ENCODE measurements at regions not wholly inside any gene's neighbourhood (a gene's known extent, or its start where the extent isn't known, plus 50 kb on each side); places are given as distances from the start of the nearest gene placed in this dataset.

GRCh38 chr2:63789338-63790020, 52.2 kb upstream of the UGP2 start:
- peak overlapping the region; percentile 84 for H3K27ac ChIP-seq
- WGBS (ENCODE audit: low lambda C conversion rate, missing lambda C conversion rate): 89% methylated on average over 5 of the region's 5 CpGs
- no peaks in the 10 kb centered on the region for H3K9me2 ChIP-seq (replicated peaks; ENCODE audit: insufficient read depth)
- H3K36me3 ChIP-seq (replicated peaks; ENCODE audit: insufficient read depth, low read depth): no peaks in the 10 kb centered on the region
- H3K4me1 ChIP-seq (ENCODE audit: insufficient read depth): peaks cover 3% of the 10 kb centered on the region
- no peaks in the 10 kb centered on the region for H3K27me3 ChIP-seq
- H3K4me3 ChIP-seq: no peak overlapping the region
- no peaks in the 10 kb centered on the region for H3K79me2 ChIP-seq
- TF ChIP-seq CTCF (IDR thresholded peaks at IDR 0.05; ENCODE audit: poor library complexity) (no peak), EZH2phosphoT487 (IDR thresholded peaks at IDR 0.05; ENCODE audit: low read depth, severe bottlenecking, unreplicated experiment) (no peak), EZH2 (IDR thresholded peaks at IDR 0.05; ENCODE audit: borderline replicate concordance) (no peak)
- no peaks in the 10 kb centered on the region for H3K9me3 ChIP-seq (ENCODE audit: low read depth)
- no peak for DNase-seq (ENCODE audit: low spot score)
- H3K4me2 ChIP-seq: no peak overlapping the region
- H4K20me1 ChIP-seq (ENCODE audit: insufficient read depth, poor library complexity, severe bottlenecking): no peaks in the 10 kb centered on the region
- H2AFZ ChIP-seq: no peak overlapping the region

- no peaks in the 10 kb centered on the region for H3K9me2 ChIP-seq (replicated peaks; ENCODE audit: insufficient read depth)
- no peak overlapping the region for H3K4me2 ChIP-seq
- peaks cover 3% of the 10 kb centered on the region for H3K4me1 ChIP-seq (ENCODE audit: insufficient read depth)
- no peaks in the 10 kb centered on the region for H4K20me1 ChIP-seq (ENCODE audit: insufficient read depth, poor library complexity, severe bottlenecking)
- WGBS (ENCODE audit: low lambda C conversion rate, missing lambda C conversion rate): 86% methylated on average over 2 of the region's 2 CpGs
- TF ChIP-seq EZH2 (IDR thresholded peaks at IDR 0.05; ENCODE audit: borderline replicate concordance) (no peak), EZH2phosphoT487 (IDR thresholded peaks at IDR 0.05; ENCODE audit: low read depth, severe bottlenecking, unreplicated experiment) (no peak)
- H3K4me3 ChIP-seq: no peak overlapping the region
- H3K27me3 ChIP-seq: no peaks in the 10 kb centered on the region
- no peaks in the 10 kb centered on the region for H3K79me2 ChIP-seq
- H3K9me3 ChIP-seq (ENCODE audit: low read depth): no peaks in the 10 kb centered on the region
- H3K27ac ChIP-seq: peak overlapping the region; percentile 84
- H2AFZ ChIP-seq: no peak overlapping the region
- H3K36me3 ChIP-seq (replicated peaks; ENCODE audit: insufficient read depth, low read depth): no peaks in the 10 kb centered on the region
- DNase-seq (ENCODE audit: low spot score): no peak
Observed at GRCh38 chr2:63790491-63790890, 51.2 kb upstream of the UGP2 start.

GRCh38 chr2:63790906-63791305, 50.8 kb upstream of the UGP2 start:
- Histone ChIP-seq H2AFZ (no peak overlapping the region), H3K79me2 (no peaks in the 10 kb centered on the region), H3K4me2 (no peak overlapping the region), H3K9me2 (replicated peaks; ENCODE audit: insufficient read depth) (no peaks in the 10 kb centered on the region), H3K27me3 (no peaks in the 10 kb centered on the region), H3K36me3 (replicated peaks; ENCODE audit: insufficient read depth, low read depth) (no peaks in the 10 kb centered on the region), H3K4me1 (ENCODE audit: insufficient read depth) (peaks cover 3% of the 10 kb centered on the region), H4K20me1 (ENCODE audit: insufficient read depth, poor library complexity, severe bottlenecking) (no peaks in the 10 kb centered on the region), H3K4me3 (no peak overlapping the region), H3K27ac (peak overlapping the region; percentile 84), H3K9me3 (ENCODE audit: low read depth) (no peaks in the 10 kb centered on the region)
- TF ChIP-seq EZH2 (IDR thresholded peaks at IDR 0.05; ENCODE audit: borderline replicate concordance): no peak
- no peak for TF ChIP-seq EZH2phosphoT487 (IDR thresholded peaks at IDR 0.05; ENCODE audit: low read depth, severe bottlenecking, unreplicated experiment)
- no peak for TF ChIP-seq CTCF (IDR thresholded peaks at IDR 0.05; ENCODE audit: poor library complexity)
- peak; percentile 57 for DNase-seq (ENCODE audit: low spot score)
- 25% methylated on average over 1 of the region's 1 CpG for WGBS (ENCODE audit: low lambda C conversion rate, missing lambda C conversion rate)

GRCh38 chr2:63791387-63791786, 50.3 kb upstream of the UGP2 start:
- H2AFZ ChIP-seq: no peak overlapping the region

More at GRCh38 chr2:63791387-63791786, 50.3 kb upstream of the UGP2 start:
- TF ChIP-seq EZH2 (IDR thresholded peaks at IDR 0.05; ENCODE audit: borderline replicate concordance) (no peak), EZH2phosphoT487 (IDR thresholded peaks at IDR 0.05; ENCODE audit: low read depth, severe bottlenecking, unreplicated experiment) (no peak), CTCF (IDR thresholded peaks at IDR 0.05; ENCODE audit: poor library complexity) (no peak)
- H3K4me1 ChIP-seq (ENCODE audit: insufficient read depth): peaks cover 3% of the 10 kb centered on the region
- H3K9me3 ChIP-seq (ENCODE audit: low read depth): no peaks in the 10 kb centered on the region
- no peak for DNase-seq (ENCODE audit: low spot score)
- no peaks in the 10 kb centered on the region for H3K9me2 ChIP-seq (replicated peaks; ENCODE audit: insufficient read depth)
- no peak overlapping the region for H3K4me3 ChIP-seq
- H3K36me3 ChIP-seq (replicated peaks; ENCODE audit: insufficient read depth, low read depth): no peaks in the 10 kb centered on the region
- 92% methylated on average over 1 of the region's 1 CpG for WGBS (ENCODE audit: low lambda C conversion rate, missing lambda C conversion rate)
- H4K20me1 ChIP-seq (ENCODE audit: insufficient read depth, poor library complexity, severe bottlenecking): no peaks in the 10 kb centered on the region
- no peaks in the 10 kb centered on the region for H3K79me2 ChIP-seq
- H3K4me2 ChIP-seq: no peak overlapping the region
- H3K27me3 ChIP-seq: no peaks in the 10 kb centered on the region
- H3K27ac ChIP-seq: peak overlapping the region; percentile 84

Measured in hepatocyte (in vitro differentiated cells).